ENCODE measurements at regions not wholly inside any gene's neighbourhood (a gene's known extent, or its start where the extent isn't known, plus 50 kb on each side); places are given as distances from the start of the nearest gene placed in this dataset.
"Not testable (repeated sequence)": the region's sequence is repeated elsewhere in the genome, so short reads cannot be mapped to it uniquely, and the experiment has no call there.

- H3K36me3 ChIP-seq (ENCODE audit: control insufficient read depth in 2 of 3, insufficient read depth in 3 of 3, low read length in 3 of 3); intact Hi-C loops (cut with DNase I); FAIRE-seq; H3K27me3 ChIP-seq (ENCODE audit: control insufficient read depth, insufficient read depth, low read length); H3K4me1 ChIP-seq (ENCODE audit: control insufficient read depth in 2 of 3, insufficient read depth in 2 of 3, low read depth in 1 of 3, low read length in 3 of 3); H3K27ac ChIP-seq (ENCODE audit: low read depth in 2 of 2, low read length in 2 of 2); H3K9ac ChIP-seq (ENCODE audit: low read length in 3 of 3); H3K4me3 ChIP-seq (ENCODE audit: low read length in 3 of 3); DNase-seq: not testable (repeated sequence)
- H3K9me3 ChIP-seq (ENCODE audit: control insufficient read depth in 2 of 3, insufficient read depth in 1 of 3, low read length in 3 of 3): peaks cover 0 to 24% (median 0%) of the 10 kb centered on the region in 3 donors
These were observed 56.8 kb downstream of the SCGB2B2 start for GRCh38 chr19:34620134-34620533.

DNA sequence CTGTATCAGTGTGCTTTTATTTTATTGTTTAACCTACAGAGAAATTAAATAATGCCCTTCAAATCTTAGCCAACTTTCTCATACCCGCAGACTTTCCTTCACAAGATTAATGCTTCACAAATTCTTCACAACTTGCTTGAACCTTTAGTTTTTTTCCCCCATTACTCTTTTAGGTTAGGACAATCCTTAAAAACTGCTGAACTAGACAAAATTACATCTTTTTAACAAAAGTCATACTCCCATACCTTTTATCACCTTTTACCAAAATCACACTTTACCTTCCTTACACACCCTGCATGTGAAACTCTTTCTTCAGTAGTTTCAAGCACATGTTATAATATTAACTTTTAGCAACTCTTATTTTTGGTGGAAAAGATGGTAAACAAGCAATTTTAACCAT lies 58.5 kb downstream of the SCGB2B2 start:
- peaks cover 0 to 35% (median 0%) of the 10 kb centered on the region in 3 donors for H3K9me3 ChIP-seq (ENCODE audit: control insufficient read depth in 2 of 3, insufficient read depth in 1 of 3, low read length in 3 of 3)
- no peak for FAIRE-seq

GRCh38 chr19:34617996-34618395 lies 59.0 kb downstream of the SCGB2B2 start:
- H3K9ac ChIP-seq (ENCODE audit: low read length in 3 of 3); FAIRE-seq; H3K36me3 ChIP-seq (ENCODE audit: control insufficient read depth in 2 of 3, insufficient read depth in 3 of 3, low read length in 3 of 3); H3K4me1 ChIP-seq (ENCODE audit: control insufficient read depth in 2 of 3, insufficient read depth in 2 of 3, low read depth in 1 of 3, low read length in 3 of 3); intact Hi-C loops (cut with DNase I); DNase-seq; H3K27me3 ChIP-seq (ENCODE audit: control insufficient read depth, insufficient read depth, low read length); H3K27ac ChIP-seq (ENCODE audit: low read depth in 2 of 2, low read length in 2 of 2); H3K4me3 ChIP-seq (ENCODE audit: low read length in 3 of 3): not testable (repeated sequence)
- peaks cover 0 to 34% (median 0%) of the 10 kb centered on the region in 3 donors for H3K9me3 ChIP-seq (ENCODE audit: control insufficient read depth in 2 of 3, insufficient read depth in 1 of 3, low read length in 3 of 3)

More for the DNA sequence above, 58.5 kb downstream of the SCGB2B2 start:
- Histone ChIP-seq H3K27ac (ENCODE audit: low read depth in 2 of 2, low read length in 2 of 2) (no peak overlapping the region), H3K27me3 (ENCODE audit: control insufficient read depth, insufficient read depth, low read length) (no peaks in the 10 kb centered on the region), H3K4me3 (ENCODE audit: low read length in 3 of 3) (no peak overlapping the region), H3K9ac (ENCODE audit: low read length in 3 of 3) (no peak overlapping the region), H3K4me1 (ENCODE audit: control insufficient read depth in 2 of 3, insufficient read depth in 2 of 3, low read depth in 1 of 3, low read length in 3 of 3) (no peaks in the 10 kb centered on the region), H3K36me3 (ENCODE audit: control insufficient read depth in 2 of 3, insufficient read depth in 3 of 3, low read length in 3 of 3) (no peaks in the 10 kb centered on the region)
- TF ChIP-seq, protein P1, sequence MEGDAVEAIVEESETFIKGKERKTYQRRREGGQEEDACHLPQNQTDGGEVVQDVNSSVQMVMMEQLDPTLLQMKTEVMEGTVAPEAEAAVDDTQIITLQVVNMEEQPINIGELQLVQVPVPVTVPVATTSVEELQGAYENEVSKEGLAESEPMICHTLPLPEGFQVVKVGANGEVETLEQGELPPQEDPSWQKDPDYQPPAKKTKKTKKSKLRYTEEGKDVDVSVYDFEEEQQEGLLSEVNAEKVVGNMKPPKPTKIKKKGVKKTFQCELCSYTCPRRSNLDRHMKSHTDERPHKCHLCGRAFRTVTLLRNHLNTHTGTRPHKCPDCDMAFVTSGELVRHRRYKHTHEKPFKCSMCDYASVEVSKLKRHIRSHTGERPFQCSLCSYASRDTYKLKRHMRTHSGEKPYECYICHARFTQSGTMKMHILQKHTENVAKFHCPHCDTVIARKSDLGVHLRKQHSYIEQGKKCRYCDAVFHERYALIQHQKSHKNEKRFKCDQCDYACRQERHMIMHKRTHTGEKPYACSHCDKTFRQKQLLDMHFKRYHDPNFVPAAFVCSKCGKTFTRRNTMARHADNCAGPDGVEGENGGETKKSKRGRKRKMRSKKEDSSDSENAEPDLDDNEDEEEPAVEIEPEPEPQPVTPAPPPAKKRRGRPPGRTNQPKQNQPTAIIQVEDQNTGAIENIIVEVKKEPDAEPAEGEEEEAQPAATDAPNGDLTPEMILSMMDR (IDR thresholded peaks at IDR 0.05; ENCODE audit: borderline replicate concordance, extremely low read depth, insufficient read depth): no peak
- DNase-seq: no peak
- intact Hi-C loops (cut with DNase I): no loop called here

DNA sequence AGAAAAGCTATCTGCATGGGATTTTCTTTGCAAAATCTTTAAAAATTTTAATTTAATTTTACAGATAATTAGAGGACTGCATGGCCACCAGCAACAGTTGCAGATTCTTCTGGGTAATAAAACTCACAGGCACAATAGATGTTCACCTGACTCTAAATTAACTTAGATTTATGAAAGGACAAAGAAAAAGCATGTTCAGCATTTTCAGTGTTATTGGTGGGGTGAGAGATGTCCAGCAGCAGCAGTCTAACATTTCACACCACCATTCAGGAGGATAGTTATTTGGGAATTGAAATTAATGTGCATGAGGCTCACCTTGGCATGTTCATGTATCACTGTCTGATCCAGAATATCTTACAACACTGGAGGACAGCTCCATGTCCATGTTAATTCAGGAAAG lies 74.0 kb downstream of the SCGB2B2 start:
- Histone ChIP-seq H3K27ac (ENCODE audit: low read depth in 2 of 2, low read length in 2 of 2) (no peak overlapping the region), H3K9me3 (ENCODE audit: control insufficient read depth in 2 of 3, insufficient read depth in 1 of 3, low read length in 3 of 3) (peaks cover 0 to 17% (median 0%) of the 10 kb centered on the region in 3 donors), H3K36me3 (ENCODE audit: control insufficient read depth in 2 of 3, insufficient read depth in 3 of 3, low read length in 3 of 3) (no peaks in the 10 kb centered on the region), H3K27me3 (ENCODE audit: control insufficient read depth, insufficient read depth, low read length) (no peaks in the 10 kb centered on the region), H3K4me3 (ENCODE audit: low read length in 3 of 3) (no peak overlapping the region), H3K9ac (ENCODE audit: low read length in 3 of 3) (no peak overlapping the region), H3K4me1 (ENCODE audit: control insufficient read depth in 2 of 3, insufficient read depth in 2 of 3, low read depth in 1 of 3, low read length in 3 of 3) (no peaks in the 10 kb centered on the region)
- intact Hi-C loops (cut with DNase I): no loop called here
- DNase-seq: no peak
- no peak for FAIRE-seq
- TF ChIP-seq, protein P1 (IDR thresholded peaks at IDR 0.05; ENCODE audit: borderline replicate concordance, extremely low read depth, insufficient read depth): no peak

DNA sequence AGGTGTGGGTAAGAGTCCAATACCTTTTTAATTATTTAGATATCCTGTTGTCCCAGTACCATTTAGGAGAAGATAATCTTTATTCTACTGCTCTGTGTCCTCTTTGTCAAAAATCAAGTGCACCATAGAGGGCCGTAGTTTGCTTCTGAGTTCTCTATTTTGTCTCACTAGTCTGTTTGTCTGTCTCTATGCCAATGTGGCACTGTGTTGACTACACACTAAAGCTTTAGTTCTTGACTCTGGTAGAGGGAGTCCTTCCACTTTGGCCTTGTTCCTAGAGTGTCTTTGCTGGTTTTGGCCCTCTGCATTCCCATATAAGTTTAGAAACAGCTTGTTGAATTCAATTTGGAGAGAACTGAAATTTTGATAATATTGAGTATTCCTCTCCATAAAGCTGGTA lies 75.9 kb downstream of the SCGB2B2 start:
- FAIRE-seq (no peak), DNase-seq (no peak)
- intact Hi-C loops (cut with DNase I): no loop called here
- H3K4me3 ChIP-seq (ENCODE audit: low read length in 3 of 3): no peak overlapping the region
- H3K36me3 ChIP-seq (ENCODE audit: control insufficient read depth in 2 of 3, insufficient read depth in 3 of 3, low read length in 3 of 3): no peaks in the 10 kb centered on the region
- H3K9me3 ChIP-seq (ENCODE audit: control insufficient read depth in 2 of 3, insufficient read depth in 1 of 3, low read length in 3 of 3): peaks cover 0 to 15% (median 0%) of the 10 kb centered on the region in 3 donors
- no peak overlapping the region for H3K27ac ChIP-seq (ENCODE audit: low read depth in 2 of 2, low read length in 2 of 2)
- H3K9ac ChIP-seq (ENCODE audit: low read length in 3 of 3): no peak overlapping the region
- TF ChIP-seq, protein P1 (IDR thresholded peaks at IDR 0.05; ENCODE audit: borderline replicate concordance, extremely low read depth, insufficient read depth): no peak
- H3K27me3 ChIP-seq (ENCODE audit: control insufficient read depth, insufficient read depth, low read length): no peaks in the 10 kb centered on the region
- no peaks in the 10 kb centered on the region for H3K4me1 ChIP-seq (ENCODE audit: control insufficient read depth in 2 of 3, insufficient read depth in 2 of 3, low read depth in 1 of 3, low read length in 3 of 3)

All from kidney (tissue), 13 donors.